CD14-positive monocyte (primary cell): ENCODE measurements at regions not wholly inside any gene's neighbourhood (a gene's known extent, or its start where the extent isn't known, plus 50 kb on each side); places are given as distances from the start of the nearest gene placed in this dataset.

ENCODE experiments used
- DNase-seq, 3 donors: peaks; one replicate each; pipeline ENCODE4 v3.0.0-alpha.2; 2011 to 2022
- H2AFZ ChIP-seq: 2 replicates; pipeline ENCODE4 v1.6.0; 2012; ENCODE audit warnings: mild to moderate bottlenecking, low read depth, low read length, inconsistent platforms; ENCODE audit not compliant: insufficient read depth, poor library complexity, severe bottlenecking
- H3K27ac ChIP-seq, 2 donors: 1 replicate in 1 of 2; 2 replicates in 1 of 2; pipeline ENCODE4 v1.5.1; 2012 to 2013; ENCODE audit warnings: low read length in 2 of 2, control low read depth in 1 of 2, inconsistent platforms in 1 of 2, low read depth in 1 of 2, mild to moderate bottlenecking in 1 of 2
- H3K27me3 ChIP-seq, 2 donors: one replicate each; pipeline versions ENCODE4 v1.6.0 to v1.6.1; 2011 to 2013; ENCODE audit warnings: low read length in 2 of 2; ENCODE audit not compliant: control insufficient read depth in 2 of 2, insufficient read depth in 2 of 2
- H3K36me3 ChIP-seq, 2 donors: replicated peaks in 1 of 2; 1 replicate in 1 of 2; 2 replicates in 1 of 2; pipeline versions ENCODE4 v1.5.1 to v1.6.1; 2012 to 2013; ENCODE audit warnings: low read length in 2 of 2, control low read depth in 1 of 2, inconsistent platforms in 1 of 2, mild to moderate bottlenecking in 1 of 2; ENCODE audit not compliant: insufficient read depth in 2 of 2, control insufficient read depth in 1 of 2
- H3K4me1 ChIP-seq, 2 donors: 1 replicate in 1 of 2; 2 replicates in 1 of 2; pipeline versions ENCODE4 v1.5.1 to v1.6.1; 2012 to 2013; ENCODE audit warnings: low read length in 2 of 2, control low read depth in 1 of 2, inconsistent platforms in 1 of 2, mild to moderate bottlenecking in 1 of 2, moderate library complexity in 1 of 2; ENCODE audit not compliant: insufficient read depth in 2 of 2, control insufficient read depth in 1 of 2
- H3K4me2 ChIP-seq: replicated peaks from 2 replicates; pipeline ENCODE3; 2012; ENCODE audit warnings: low read length, moderate library complexity, mild to moderate bottlenecking; ENCODE audit not compliant: poor library complexity, severe bottlenecking; ENCODE audit errors: extremely low read depth
- H3K4me3 ChIP-seq, 3 experiments: fragments of 200-600 bp in 1 of 3; sonication (generic) in 1 of 3; replicated peaks in 1 of 3; 1 replicate in 2 of 3; 2 replicates in 1 of 3; pipeline ENCODE4 v1.5.1; 2011 to 2013; ENCODE audit warnings: low read length in 3 of 3, mild to moderate bottlenecking in 3 of 3, control low read depth in 2 of 3, low read depth in 2 of 3, inconsistent platforms in 1 of 3, moderate library complexity in 1 of 3
- H3K79me2 ChIP-seq: 2 replicates; pipeline ENCODE4 v1.6.0; 2012; ENCODE audit warnings: mild to moderate bottlenecking, control low read depth, inconsistent platforms, low read length, moderate library complexity; ENCODE audit not compliant: insufficient read depth
- H3K9ac ChIP-seq: 2 replicates; pipeline ENCODE4 v1.6.0; 2017; ENCODE audit warnings: low read length, mild to moderate bottlenecking; ENCODE audit not compliant: insufficient read depth, poor library complexity, severe bottlenecking
- H3K9me3 ChIP-seq, 2 donors: replicated peaks in 1 of 2; 1 replicate in 1 of 2; 2 replicates in 1 of 2; pipeline versions ENCODE4 v1.5.1 to v1.6.1; 2012 to 2013; ENCODE audit warnings: low read length in 2 of 2, control low read depth in 1 of 2; ENCODE audit not compliant: control insufficient read depth in 1 of 2, insufficient read depth in 1 of 2
- H4K20me1 ChIP-seq: 2 replicates; pipeline ENCODE4 v1.6.0; 2012; ENCODE audit warnings: mild to moderate bottlenecking, low read length, control low read depth, moderate library complexity; ENCODE audit not compliant: insufficient read depth
- H3K27ac Mint-ChIP-seq, 7 donors: one replicate each; pipeline ENCODE4 v1.8.0; 2020; ENCODE audit warnings: mild to moderate bottlenecking in 7 of 7, mixed read lengths in 7 of 7, moderate library complexity in 6 of 7, inconsistent platforms in 2 of 7
- H3K27me3 Mint-ChIP-seq, 3 donors: one replicate each; pipeline ENCODE4 v1.8.0; 2021 to 2022; ENCODE audit warnings: low read depth in 3 of 3, mild to moderate bottlenecking in 3 of 3, mixed read lengths in 3 of 3, moderate library complexity in 3 of 3, inconsistent platforms in 1 of 3
- H3K36me3 Mint-ChIP-seq, 2 donors: one replicate each; pipeline ENCODE4 v1.8.0; 2020; ENCODE audit warnings: mixed read lengths in 2 of 2, inconsistent platforms in 1 of 2, mild to moderate bottlenecking in 1 of 2
- H3K4me1 Mint-ChIP-seq: one replicate; pipeline ENCODE4 v1.8.0; 2020; ENCODE audit warnings: mild to moderate bottlenecking, mixed read lengths
- H3K4me3 Mint-ChIP-seq, 2 donors: one replicate each; pipeline ENCODE4 v1.8.0; 2020; ENCODE audit warnings: mild to moderate bottlenecking in 2 of 2, mixed read lengths in 2 of 2, moderate library complexity in 1 of 2
- H3K9me3 Mint-ChIP-seq, 7 donors: one replicate each; pipeline ENCODE4 v1.8.0; 2020 to 2022; ENCODE audit warnings: mixed read lengths in 7 of 7, mild to moderate bottlenecking in 6 of 7, moderate library complexity in 6 of 7, inconsistent platforms in 2 of 7
- WGBS: methylation state at CpG from one replicate; pipeline ENCODE4 v1.1.5; 2013; ENCODE audit warnings: missing lambda C conversion rate; ENCODE audit not compliant: insufficient coverage; 5-methylcytosine and 5-hydroxymethylcytosine counted together
- intact Hi-C, 2 donors: fragments of 100-400 bp; cut with micrococcal nuclease; formaldehyde crosslinking; loops; one replicate each; pipeline versions ENCODE4 v1.15.0 to v1.15.1; 2023
- TF ChIP-seq, protein P1 (sequence below): fragments of 200-600 bp; IDR thresholded peaks from one replicate; pipeline ENCODE4 v1.8.0; 2022; ENCODE audit warnings: antibody characterized with exemption, mild to moderate bottlenecking

DNA sequence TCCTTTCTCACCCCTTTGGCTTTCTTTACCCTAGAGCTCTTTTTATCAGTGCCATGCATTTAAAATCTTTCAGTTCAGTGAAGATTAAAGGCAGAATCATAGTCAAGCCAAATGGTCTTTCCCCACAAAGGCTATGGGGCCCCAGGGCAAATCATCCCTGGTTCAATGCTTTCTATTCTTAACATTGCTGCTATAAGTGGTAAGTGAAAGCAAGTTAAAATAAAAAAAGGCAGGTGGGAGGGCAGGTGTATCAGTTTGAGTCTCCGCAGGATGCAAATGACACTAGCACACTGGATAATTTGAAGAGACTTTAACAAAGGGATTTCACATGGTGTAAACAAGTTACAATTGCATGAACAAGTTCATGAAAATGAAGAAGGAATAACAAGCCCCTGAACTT is 757.4 kb downstream of the SATB2 start:
- Mint-ChIP-seq H3K4me3 (no peak overlapping the region), H3K27ac (no peak overlapping the region), H3K4me1 (no peaks in the 10 kb centered on the region), H3K36me3 (no peaks in the 10 kb centered on the region), H3K27me3 (no peaks in the 10 kb centered on the region), H3K9me3 (peaks cover 0 to 2% (median 0%) of the 10 kb centered on the region in 7 donors)
- H3K4me3 ChIP-seq, result no peak overlapping the region
- H3K27me3 ChIP-seq, result no peaks in the 10 kb centered on the region
- no peaks in the 10 kb centered on the region for H3K36me3 ChIP-seq
- no peaks in the 10 kb centered on the region for H3K79me2 ChIP-seq
- TF ChIP-seq, protein P1, sequence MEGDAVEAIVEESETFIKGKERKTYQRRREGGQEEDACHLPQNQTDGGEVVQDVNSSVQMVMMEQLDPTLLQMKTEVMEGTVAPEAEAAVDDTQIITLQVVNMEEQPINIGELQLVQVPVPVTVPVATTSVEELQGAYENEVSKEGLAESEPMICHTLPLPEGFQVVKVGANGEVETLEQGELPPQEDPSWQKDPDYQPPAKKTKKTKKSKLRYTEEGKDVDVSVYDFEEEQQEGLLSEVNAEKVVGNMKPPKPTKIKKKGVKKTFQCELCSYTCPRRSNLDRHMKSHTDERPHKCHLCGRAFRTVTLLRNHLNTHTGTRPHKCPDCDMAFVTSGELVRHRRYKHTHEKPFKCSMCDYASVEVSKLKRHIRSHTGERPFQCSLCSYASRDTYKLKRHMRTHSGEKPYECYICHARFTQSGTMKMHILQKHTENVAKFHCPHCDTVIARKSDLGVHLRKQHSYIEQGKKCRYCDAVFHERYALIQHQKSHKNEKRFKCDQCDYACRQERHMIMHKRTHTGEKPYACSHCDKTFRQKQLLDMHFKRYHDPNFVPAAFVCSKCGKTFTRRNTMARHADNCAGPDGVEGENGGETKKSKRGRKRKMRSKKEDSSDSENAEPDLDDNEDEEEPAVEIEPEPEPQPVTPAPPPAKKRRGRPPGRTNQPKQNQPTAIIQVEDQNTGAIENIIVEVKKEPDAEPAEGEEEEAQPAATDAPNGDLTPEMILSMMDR, result no peak
- no peaks in the 10 kb centered on the region for H3K4me1 ChIP-seq
- WGBS, result 88% methylated on average over 1 of the region's 1 CpG
- DNase-seq, result no peak
- no peaks in the 10 kb centered on the region for H4K20me1 ChIP-seq
- H3K9ac ChIP-seq, result no peak overlapping the region
- H3K4me2 ChIP-seq, result no peak overlapping the region
- intact Hi-C loops, result no loop called here
- H3K27ac ChIP-seq, result no peak overlapping the region
- no peak overlapping the region for H2AFZ ChIP-seq
- no peaks in the 10 kb centered on the region for H3K9me3 ChIP-seq

DNA sequence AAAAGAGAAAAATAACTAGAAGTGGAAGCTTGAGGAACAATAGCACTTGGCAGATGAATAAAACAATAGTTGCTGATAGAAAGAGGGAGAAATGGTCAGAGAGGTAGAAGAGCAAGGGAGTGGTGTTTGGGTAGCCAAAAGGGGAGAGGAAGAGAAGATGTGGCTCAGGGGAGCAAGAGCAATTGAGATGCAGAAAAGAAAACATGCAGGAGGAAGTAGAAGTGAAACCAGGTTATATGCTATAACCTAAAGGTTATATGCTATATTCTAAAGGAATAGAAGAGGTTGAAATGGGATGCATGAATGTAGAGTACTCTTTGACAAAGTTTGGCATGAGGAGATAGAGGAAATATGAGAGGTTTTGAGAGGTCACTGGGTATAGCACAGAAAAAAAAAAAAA is 759.5 kb downstream of the SATB2 start:
- intact Hi-C loops, result no loop called here
- no peaks in the 10 kb centered on the region for H3K36me3 ChIP-seq
- peak overlapping the region in 2 of 7 donors; percentile 0 to 5 for H3K27ac Mint-ChIP-seq
- no peaks in the 10 kb centered on the region for H3K9me3 Mint-ChIP-seq
- no peaks in the 10 kb centered on the region for H4K20me1 ChIP-seq
- H3K4me1 ChIP-seq, result no peaks in the 10 kb centered on the region
- H3K36me3 Mint-ChIP-seq, result no peaks in the 10 kb centered on the region
- H3K27me3 Mint-ChIP-seq, result no peaks in the 10 kb centered on the region
- no peaks in the 10 kb centered on the region for H3K9me3 ChIP-seq
- H3K4me2 ChIP-seq, result no peak overlapping the region
- no peaks in the 10 kb centered on the region for H3K79me2 ChIP-seq
- H3K4me1 Mint-ChIP-seq, result no peaks in the 10 kb centered on the region
- no peak overlapping the region for H3K4me3 ChIP-seq
- no peak overlapping the region for H3K9ac ChIP-seq
- DNase-seq, result no peak
- no peak overlapping the region for H3K4me3 Mint-ChIP-seq
- H3K27ac ChIP-seq, result no peak overlapping the region
- TF ChIP-seq, protein P1, result no peak
- no peak overlapping the region for H2AFZ ChIP-seq
- H3K27me3 ChIP-seq, result no peaks in the 10 kb centered on the region
